ENCODE measurements at regions not wholly inside any gene's neighbourhood (a gene's known extent, or its start where the extent isn't known, plus 50 kb on each side); places are given as distances from the start of the nearest gene placed in this dataset.

DNA sequence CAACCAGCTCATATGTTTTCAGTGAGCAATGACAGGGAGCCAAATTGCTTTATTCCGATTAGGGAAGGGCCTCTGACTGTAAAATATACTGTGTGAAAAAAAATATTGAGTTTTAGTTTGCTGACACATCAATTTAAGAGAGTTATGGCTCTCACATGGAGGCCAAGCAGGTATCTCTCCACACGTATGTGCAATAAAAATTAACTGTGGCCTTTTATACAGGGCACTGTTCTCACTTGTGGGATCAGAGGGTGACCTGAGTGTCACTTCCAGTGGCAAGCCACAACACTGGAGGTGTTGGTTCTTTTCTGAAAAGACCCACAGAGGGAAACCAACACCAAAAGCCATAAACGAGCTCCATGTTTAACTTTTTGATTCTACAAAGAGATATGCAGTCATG, 462.8 kb downstream of the MID1IP1 start:
- Histone ChIP-seq H3K36me3 (ENCODE audit: control insufficient read depth in 1 of 2, insufficient read depth in 2 of 2, low read length in 2 of 2) (no peaks in the 10 kb centered on the region), H3K79me2 (ENCODE audit: insufficient read depth, low read length) (no peaks in the 10 kb centered on the region), H3K9me3 (ENCODE audit: control insufficient read depth in 1 of 2, insufficient read depth in 1 of 2, low read depth in 1 of 2, low read length in 2 of 2) (no peaks in the 10 kb centered on the region), H4K20me1 (ENCODE audit: insufficient read depth) (no peaks in the 10 kb centered on the region), H3K9ac (ENCODE audit: low read length) (no peak overlapping the region), H3K4me2 (ENCODE audit: low read length) (no peak overlapping the region), H3K27ac (ENCODE audit: low read depth, low read length) (no peak overlapping the region), H3K9me2 (ENCODE audit: insufficient read depth) (no peaks in the 10 kb centered on the region), H2AFZ (ENCODE audit: low read depth, low read length, poor library complexity, severe bottlenecking) (no peak overlapping the region), H3K27me3 (ENCODE audit: insufficient read depth, low read length) (no peaks in the 10 kb centered on the region), H3K4me1 (ENCODE audit: control insufficient read depth in 1 of 2, insufficient read depth in 2 of 2, low read length in 2 of 2) (no peaks in the 10 kb centered on the region), H3K4me3 (replicated peaks in 1 of 2; ENCODE audit: low read depth in 1 of 2, low read length in 2 of 2) (no peak overlapping the region)
- intact Hi-C loops (cut with micrococcal nuclease): no loop called here
- TF ChIP-seq RAD21 (IDR thresholded peaks at IDR 0.05; ENCODE audit: low read depth) (no peak), YY1 (IDR thresholded peaks at IDR 0.05; ENCODE audit: extremely low read depth, insufficient replicate concordance, low read depth, low read length) (no peak), EZH2phosphoT487 (IDR thresholded peaks at IDR 0.05; ENCODE audit: borderline replicate concordance) (no peak), TCF7L2 (IDR thresholded peaks at IDR 0.05; ENCODE audit: borderline replicate concordance, extremely low read depth, insufficient read depth, insufficient read length) (no peak), CEBPB (IDR thresholded peaks at IDR 0.05; ENCODE audit: low read depth) (no peak), FOSL1 (IDR thresholded peaks at IDR 0.05; ENCODE audit: low read depth) (no peak), SIN3A (IDR thresholded peaks at IDR 0.05; ENCODE audit: low read depth) (no peak), POLR2A (IDR thresholded peaks at IDR 0.05; ENCODE audit: borderline replicate concordance, extremely low read depth, insufficient read depth, insufficient read length) (no peak), CBX3 (IDR thresholded peaks at IDR 0.05; ENCODE audit: low read depth) (no peak), POLR2AphosphoS5 (IDR thresholded peaks at IDR 0.05; ENCODE audit: low read depth, low read length) (no peak), EGR1 (IDR thresholded peaks at IDR 0.05; ENCODE audit: low read depth) (no peak), SP1 (IDR thresholded peaks at IDR 0.05; ENCODE audit: low read depth) (no peak), SRF (IDR thresholded peaks at IDR 0.05; ENCODE audit: low read depth) (no peak), EZH2 (IDR thresholded peaks at IDR 0.05) (no peak), ZNF274 (IDR thresholded peaks at IDR 0.05; ENCODE audit: low read depth, low read length) (no peak), ELF1 (IDR thresholded peaks at IDR 0.05; ENCODE audit: borderline replicate concordance, low read depth) (no peak)
- TF ChIP-seq, protein P1, sequence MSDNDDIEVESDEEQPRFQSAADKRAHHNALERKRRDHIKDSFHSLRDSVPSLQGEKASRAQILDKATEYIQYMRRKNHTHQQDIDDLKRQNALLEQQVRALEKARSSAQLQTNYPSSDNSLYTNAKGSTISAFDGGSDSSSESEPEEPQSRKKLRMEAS (IDR thresholded peaks at IDR 0.05): no peak
- TF ChIP-seq, protein P2, sequence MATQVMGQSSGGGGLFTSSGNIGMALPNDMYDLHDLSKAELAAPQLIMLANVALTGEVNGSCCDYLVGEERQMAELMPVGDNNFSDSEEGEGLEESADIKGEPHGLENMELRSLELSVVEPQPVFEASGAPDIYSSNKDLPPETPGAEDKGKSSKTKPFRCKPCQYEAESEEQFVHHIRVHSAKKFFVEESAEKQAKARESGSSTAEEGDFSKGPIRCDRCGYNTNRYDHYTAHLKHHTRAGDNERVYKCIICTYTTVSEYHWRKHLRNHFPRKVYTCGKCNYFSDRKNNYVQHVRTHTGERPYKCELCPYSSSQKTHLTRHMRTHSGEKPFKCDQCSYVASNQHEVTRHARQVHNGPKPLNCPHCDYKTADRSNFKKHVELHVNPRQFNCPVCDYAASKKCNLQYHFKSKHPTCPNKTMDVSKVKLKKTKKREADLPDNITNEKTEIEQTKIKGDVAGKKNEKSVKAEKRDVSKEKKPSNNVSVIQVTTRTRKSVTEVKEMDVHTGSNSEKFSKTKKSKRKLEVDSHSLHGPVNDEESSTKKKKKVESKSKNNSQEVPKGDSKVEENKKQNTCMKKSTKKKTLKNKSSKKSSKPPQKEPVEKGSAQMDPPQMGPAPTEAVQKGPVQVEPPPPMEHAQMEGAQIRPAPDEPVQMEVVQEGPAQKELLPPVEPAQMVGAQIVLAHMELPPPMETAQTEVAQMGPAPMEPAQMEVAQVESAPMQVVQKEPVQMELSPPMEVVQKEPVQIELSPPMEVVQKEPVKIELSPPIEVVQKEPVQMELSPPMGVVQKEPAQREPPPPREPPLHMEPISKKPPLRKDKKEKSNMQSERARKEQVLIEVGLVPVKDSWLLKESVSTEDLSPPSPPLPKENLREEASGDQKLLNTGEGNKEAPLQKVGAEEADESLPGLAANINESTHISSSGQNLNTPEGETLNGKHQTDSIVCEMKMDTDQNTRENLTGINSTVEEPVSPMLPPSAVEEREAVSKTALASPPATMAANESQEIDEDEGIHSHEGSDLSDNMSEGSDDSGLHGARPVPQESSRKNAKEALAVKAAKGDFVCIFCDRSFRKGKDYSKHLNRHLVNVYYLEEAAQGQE (IDR thresholded peaks at IDR 0.05; ENCODE audit: low read depth): no peak
- TF ChIP-seq, protein P3, sequence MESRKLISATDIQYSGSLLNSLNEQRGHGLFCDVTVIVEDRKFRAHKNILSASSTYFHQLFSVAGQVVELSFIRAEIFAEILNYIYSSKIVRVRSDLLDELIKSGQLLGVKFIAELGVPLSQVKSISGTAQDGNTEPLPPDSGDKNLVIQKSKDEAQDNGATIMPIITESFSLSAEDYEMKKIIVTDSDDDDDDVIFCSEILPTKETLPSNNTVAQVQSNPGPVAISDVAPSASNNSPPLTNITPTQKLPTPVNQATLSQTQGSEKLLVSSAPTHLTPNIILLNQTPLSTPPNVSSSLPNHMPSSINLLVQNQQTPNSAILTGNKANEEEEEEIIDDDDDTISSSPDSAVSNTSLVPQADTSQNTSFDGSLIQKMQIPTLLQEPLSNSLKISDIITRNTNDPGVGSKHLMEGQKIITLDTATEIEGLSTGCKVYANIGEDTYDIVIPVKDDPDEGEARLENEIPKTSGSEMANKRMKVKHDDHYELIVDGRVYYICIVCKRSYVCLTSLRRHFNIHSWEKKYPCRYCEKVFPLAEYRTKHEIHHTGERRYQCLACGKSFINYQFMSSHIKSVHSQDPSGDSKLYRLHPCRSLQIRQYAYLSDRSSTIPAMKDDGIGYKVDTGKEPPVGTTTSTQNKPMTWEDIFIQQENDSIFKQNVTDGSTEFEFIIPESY (IDR thresholded peaks at IDR 0.05; ENCODE audit: extremely low read depth, insufficient replicate concordance, low read length): no peak
- TF ChIP-seq, protein P4, sequence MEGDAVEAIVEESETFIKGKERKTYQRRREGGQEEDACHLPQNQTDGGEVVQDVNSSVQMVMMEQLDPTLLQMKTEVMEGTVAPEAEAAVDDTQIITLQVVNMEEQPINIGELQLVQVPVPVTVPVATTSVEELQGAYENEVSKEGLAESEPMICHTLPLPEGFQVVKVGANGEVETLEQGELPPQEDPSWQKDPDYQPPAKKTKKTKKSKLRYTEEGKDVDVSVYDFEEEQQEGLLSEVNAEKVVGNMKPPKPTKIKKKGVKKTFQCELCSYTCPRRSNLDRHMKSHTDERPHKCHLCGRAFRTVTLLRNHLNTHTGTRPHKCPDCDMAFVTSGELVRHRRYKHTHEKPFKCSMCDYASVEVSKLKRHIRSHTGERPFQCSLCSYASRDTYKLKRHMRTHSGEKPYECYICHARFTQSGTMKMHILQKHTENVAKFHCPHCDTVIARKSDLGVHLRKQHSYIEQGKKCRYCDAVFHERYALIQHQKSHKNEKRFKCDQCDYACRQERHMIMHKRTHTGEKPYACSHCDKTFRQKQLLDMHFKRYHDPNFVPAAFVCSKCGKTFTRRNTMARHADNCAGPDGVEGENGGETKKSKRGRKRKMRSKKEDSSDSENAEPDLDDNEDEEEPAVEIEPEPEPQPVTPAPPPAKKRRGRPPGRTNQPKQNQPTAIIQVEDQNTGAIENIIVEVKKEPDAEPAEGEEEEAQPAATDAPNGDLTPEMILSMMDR (IDR thresholded peaks at IDR 0.05 in 2 of 3, conservative IDR thresholded peaks at IDR 0.05 in 1 of 3; ENCODE audit: borderline replicate concordance in 1 of 3, insufficient read depth in 1 of 3, low read depth in 2 of 3, low read length in 2 of 3): no peak
- RAD21 ChIA-PET (ENCODE audit: low non-redundant PET in 1 of 2, low total read pairs in 2 of 2, uncharacterized antibody in 2 of 2, unreplicated experiment in 2 of 2): no interaction called here
- ATAC-seq (no peak), DNase-seq (ENCODE audit: low read depth, low spot score) (no peak)
- POLR2A ChIA-PET: no interaction called here
- BruUV-seq (replicated peaks): no TSS peak
- CTCF ChIA-PET: no interaction called here

All from HCT116 (cell line).